Endodermal cell (in vitro differentiated cells): ENCODE measurements at regions not wholly inside any gene's neighbourhood (a gene's known extent, or its start where the extent isn't known, plus 50 kb on each side); places are given as distances from the start of the nearest gene placed in this dataset.

Source experiments
- DNase-seq: peaks from one replicate; pipeline ENCODE4 v3.0.0-alpha.2; 2017
- H3K27ac ChIP-seq: 2 replicates; pipeline ENCODE4 v1.5.1; 2013; ENCODE audit warnings: mild to moderate bottlenecking, low read depth, low read length, moderate library complexity
- H3K27me3 ChIP-seq: 2 replicates; pipeline ENCODE4 v1.6.1; 2013; ENCODE audit warnings: mild to moderate bottlenecking, low read length, moderate library complexity; ENCODE audit not compliant: insufficient read depth, control insufficient read depth, poor library complexity, severe bottlenecking
- H3K36me3 ChIP-seq: 2 replicates; pipeline ENCODE4 v1.7.0; 2013; ENCODE audit warnings: mild to moderate bottlenecking, low read length, moderate library complexity; ENCODE audit not compliant: control insufficient read depth, insufficient read depth
- H3K4me1 ChIP-seq: one replicate; pipeline ENCODE4 v1.7.0; 2013; ENCODE audit warnings: low read length; ENCODE audit not compliant: control insufficient read depth, insufficient read depth
- H3K4me3 ChIP-seq: 2 replicates; pipeline ENCODE4 v1.5.1; 2013; ENCODE audit warnings: mild to moderate bottlenecking, low read length, moderate library complexity
- H3K9ac ChIP-seq: 2 replicates; pipeline ENCODE4 v1.6.1; 2013; ENCODE audit warnings: mild to moderate bottlenecking, low read length, moderate library complexity; ENCODE audit not compliant: poor library complexity, severe bottlenecking; ENCODE audit errors: extremely low read depth
- H3K9me3 ChIP-seq: 2 replicates; pipeline ENCODE4 v1.6.1; 2013; ENCODE audit warnings: mild to moderate bottlenecking, low read length, moderate library complexity; ENCODE audit not compliant: control insufficient read depth
- H3K27ac Mint-ChIP-seq: 2 replicates; pipeline ENCODE4 v1.8.0; 2020; ENCODE audit warnings: mixed read lengths
- H3K27me3 Mint-ChIP-seq: 2 replicates; pipeline ENCODE4 v1.8.0; 2021; ENCODE audit warnings: mild to moderate bottlenecking, mixed read lengths; ENCODE audit not compliant: insufficient read depth
- H3K36me3 Mint-ChIP-seq: 2 replicates; pipeline ENCODE4 v1.8.0; 2020; ENCODE audit warnings: low read depth, mixed read lengths
- H3K4me1 Mint-ChIP-seq: 2 replicates; pipeline ENCODE4 v1.8.0; 2020; ENCODE audit warnings: mixed read lengths
- H3K4me3 Mint-ChIP-seq: 2 replicates; pipeline ENCODE4 v1.8.0; 2020; ENCODE audit warnings: mild to moderate bottlenecking, moderate library complexity, mixed read lengths
- H3K9me3 Mint-ChIP-seq: 2 replicates; pipeline ENCODE4 v1.8.0; 2020; ENCODE audit warnings: mild to moderate bottlenecking, mixed read lengths
- WGBS, 2 experiments: methylation state at CpG; one replicate each; pipeline versions ENCODE4 v1.1.5 to v1.1.7; 2013; ENCODE audit warnings: missing lambda C conversion rate in 2 of 2, mixed read lengths in 1 of 2; ENCODE audit not compliant: insufficient coverage in 1 of 2, insufficient read length in 1 of 2; 5-methylcytosine and 5-hydroxymethylcytosine counted together
- TF ChIP-seq, protein P1 (sequence below): fragments of 200-600 bp; sonication (generic); conservative IDR thresholded peaks from 2 replicates; pipeline ENCODE4 v1.5.0; 2021; ENCODE audit warnings: antibody characterized with exemption, mild to moderate bottlenecking

DNA sequence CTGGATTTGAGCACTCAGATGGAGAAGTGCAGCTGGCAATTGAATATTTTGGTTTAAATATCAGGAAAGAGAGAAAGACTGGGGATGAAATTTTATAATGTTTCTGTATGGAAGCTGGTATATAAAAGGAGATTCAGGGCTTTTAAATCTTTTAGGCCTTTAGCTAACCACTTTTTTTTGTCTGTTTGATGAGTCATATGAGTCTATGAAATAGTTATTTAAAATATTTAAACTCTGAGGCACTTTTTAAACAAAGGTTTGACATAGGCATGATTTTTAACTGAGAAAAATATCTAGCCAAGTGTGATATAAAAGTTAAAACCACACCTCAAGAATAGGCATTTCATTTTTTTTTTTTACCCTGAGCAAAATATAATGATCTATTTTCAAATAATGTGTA is 944.3 kb downstream of the GATA3 start:
- no peaks in the 10 kb centered on the region for H3K27me3 Mint-ChIP-seq
- no peak overlapping the region for H3K4me3 Mint-ChIP-seq
- no peak overlapping the region for H3K27ac Mint-ChIP-seq
- Histone ChIP-seq H3K4me1 (no peaks in the 10 kb centered on the region), H3K36me3 (no peaks in the 10 kb centered on the region), H3K9ac (no peak overlapping the region), H3K9me3 (no peaks in the 10 kb centered on the region), H3K4me3 (no peak overlapping the region), H3K27ac (no peak overlapping the region), H3K27me3 (no peaks in the 10 kb centered on the region)
- TF ChIP-seq, protein P1, sequence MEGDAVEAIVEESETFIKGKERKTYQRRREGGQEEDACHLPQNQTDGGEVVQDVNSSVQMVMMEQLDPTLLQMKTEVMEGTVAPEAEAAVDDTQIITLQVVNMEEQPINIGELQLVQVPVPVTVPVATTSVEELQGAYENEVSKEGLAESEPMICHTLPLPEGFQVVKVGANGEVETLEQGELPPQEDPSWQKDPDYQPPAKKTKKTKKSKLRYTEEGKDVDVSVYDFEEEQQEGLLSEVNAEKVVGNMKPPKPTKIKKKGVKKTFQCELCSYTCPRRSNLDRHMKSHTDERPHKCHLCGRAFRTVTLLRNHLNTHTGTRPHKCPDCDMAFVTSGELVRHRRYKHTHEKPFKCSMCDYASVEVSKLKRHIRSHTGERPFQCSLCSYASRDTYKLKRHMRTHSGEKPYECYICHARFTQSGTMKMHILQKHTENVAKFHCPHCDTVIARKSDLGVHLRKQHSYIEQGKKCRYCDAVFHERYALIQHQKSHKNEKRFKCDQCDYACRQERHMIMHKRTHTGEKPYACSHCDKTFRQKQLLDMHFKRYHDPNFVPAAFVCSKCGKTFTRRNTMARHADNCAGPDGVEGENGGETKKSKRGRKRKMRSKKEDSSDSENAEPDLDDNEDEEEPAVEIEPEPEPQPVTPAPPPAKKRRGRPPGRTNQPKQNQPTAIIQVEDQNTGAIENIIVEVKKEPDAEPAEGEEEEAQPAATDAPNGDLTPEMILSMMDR, result no peak
- no peaks in the 10 kb centered on the region for H3K9me3 Mint-ChIP-seq
- DNase-seq, result no peak
- H3K36me3 Mint-ChIP-seq, result no peaks in the 10 kb centered on the region
- no peaks in the 10 kb centered on the region for H3K4me1 Mint-ChIP-seq

DNA sequence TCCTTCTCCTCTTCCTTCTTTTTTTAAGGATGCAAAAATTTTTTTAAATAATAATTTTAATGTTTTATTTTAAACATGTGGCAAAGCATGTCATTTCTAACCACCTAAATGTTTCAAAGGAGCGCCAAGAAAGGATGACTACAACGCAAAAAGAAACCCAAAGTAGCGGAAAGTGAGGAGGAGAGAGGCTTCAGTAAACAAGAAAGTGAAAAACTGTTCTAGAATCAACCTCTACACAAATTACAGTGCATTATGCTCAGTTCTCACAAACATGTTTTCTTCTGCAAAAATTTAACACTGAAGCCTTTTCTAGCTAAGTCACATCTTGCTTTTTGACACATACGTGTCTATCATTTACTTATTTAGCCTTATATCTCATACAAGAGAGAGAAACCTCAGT is 948.6 kb downstream of the GATA3 start:
- Histone ChIP-seq H3K36me3 (no peaks in the 10 kb centered on the region), H3K27ac (no peak overlapping the region), H3K4me1 (no peaks in the 10 kb centered on the region), H3K27me3 (peaks cover 5% of the 10 kb centered on the region), H3K9ac (no peak overlapping the region), H3K9me3 (no peaks in the 10 kb centered on the region), H3K4me3 (no peak overlapping the region)
- 97 to 100% methylated on average over 2 to 4 of the region's 4 CpGs for WGBS, 2 experiments
- H3K27me3 Mint-ChIP-seq, result no peaks in the 10 kb centered on the region
- no peaks in the 10 kb centered on the region for H3K4me1 Mint-ChIP-seq
- no peaks in the 10 kb centered on the region for H3K9me3 Mint-ChIP-seq
- no peak for DNase-seq
- H3K4me3 Mint-ChIP-seq, result no peak overlapping the region
- no peak overlapping the region for H3K27ac Mint-ChIP-seq
- H3K36me3 Mint-ChIP-seq, result no peaks in the 10 kb centered on the region
- TF ChIP-seq, protein P1, result no peak

DNA sequence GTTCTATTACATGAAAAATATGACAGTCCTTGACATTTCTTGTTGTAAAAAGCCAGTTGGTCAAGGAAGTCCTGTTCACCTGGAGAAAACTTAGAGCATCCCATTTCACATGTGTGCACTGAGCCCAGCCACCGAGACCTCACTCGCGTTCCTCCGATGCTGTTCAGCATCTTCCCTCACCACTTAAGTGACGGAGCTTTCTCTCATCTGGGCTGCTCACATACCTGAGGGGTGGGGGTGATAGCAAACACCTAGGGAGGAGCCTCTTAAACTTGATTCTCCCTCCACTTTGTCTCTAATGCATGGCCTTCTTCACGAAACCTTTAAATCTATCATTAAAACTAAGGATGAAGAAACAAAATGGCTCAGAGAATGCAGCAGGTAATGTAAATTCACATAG is 950.2 kb downstream of the GATA3 start:
- WGBS, 2 experiments, result 96 to 100% methylated on average over 2 to 6 of the region's 6 CpGs
- Histone ChIP-seq H3K36me3 (no peaks in the 10 kb centered on the region), H3K9ac (no peak overlapping the region), H3K27ac (no peak overlapping the region), H3K4me1 (no peaks in the 10 kb centered on the region), H3K27me3 (peaks cover 5% of the 10 kb centered on the region), H3K4me3 (no peak overlapping the region), H3K9me3 (no peaks in the 10 kb centered on the region)
- Mint-ChIP-seq H3K27ac (no peak overlapping the region), H3K4me3 (no peak overlapping the region), H3K27me3 (no peaks in the 10 kb centered on the region), H3K9me3 (no peaks in the 10 kb centered on the region), H3K36me3 (no peaks in the 10 kb centered on the region), H3K4me1 (no peaks in the 10 kb centered on the region)
- TF ChIP-seq, protein P1, result no peak
- no peak for DNase-seq
